HAP-1 (cell line): ENCODE measurements at regions not wholly inside any gene's neighbourhood (a gene's known extent, or its start where the extent isn't known, plus 50 kb on each side); places are given as distances from the start of the nearest gene placed in this dataset.
"Not testable (repeated sequence)": the region's sequence is repeated elsewhere in the genome, so short reads cannot be mapped to it uniquely, and the experiment has no call there.

Source experiments
- DNase-seq, 2 experiments: peaks; one replicate each; pipeline ENCODE4 v3.0.0-alpha.2; 2016 to 2020; ENCODE audit warnings: low spot score in 2 of 2
- H3K27me3 ChIP-seq: fragments of 250-450 bp; sonication (Bioruptor Pico); 2 replicates; pipeline ENCODE4 v1.5.1; 2020; ENCODE audit warnings: low read depth, mild to moderate bottlenecking, moderate library complexity
- H3K36me3 ChIP-seq: fragments of 250-450 bp; sonication (Bioruptor Pico); replicated peaks from 2 replicates; pipeline ENCODE4 v1.5.1; 2020; ENCODE audit warnings: mild to moderate bottlenecking
- H3K4me1 ChIP-seq: fragments of 250-450 bp; sonication (Bioruptor Pico); 2 replicates; pipeline ENCODE4 v1.5.1; 2020; ENCODE audit warnings: mild to moderate bottlenecking
- H3K4me3 ChIP-seq: fragments of 250-450 bp; sonication (Bioruptor Pico); 2 replicates; pipeline ENCODE4 v1.5.1; 2020; ENCODE audit warnings: mild to moderate bottlenecking, moderate library complexity
- H3K9me3 ChIP-seq: fragments of 250-450 bp; sonication (Bioruptor Pico); 2 replicates; pipeline ENCODE4 v1.5.1; 2020; ENCODE audit warnings: mild to moderate bottlenecking, moderate library complexity
- in situ Hi-C: fragments of 300-500 bp; cut with MboI; formaldehyde crosslinking; loops from 3 replicates; pipeline ENCODE4 v1.14.3; 2020; ENCODE audit warnings: low sequenced_read_pairs, inconsistent platforms, mixed read lengths

DNA sequence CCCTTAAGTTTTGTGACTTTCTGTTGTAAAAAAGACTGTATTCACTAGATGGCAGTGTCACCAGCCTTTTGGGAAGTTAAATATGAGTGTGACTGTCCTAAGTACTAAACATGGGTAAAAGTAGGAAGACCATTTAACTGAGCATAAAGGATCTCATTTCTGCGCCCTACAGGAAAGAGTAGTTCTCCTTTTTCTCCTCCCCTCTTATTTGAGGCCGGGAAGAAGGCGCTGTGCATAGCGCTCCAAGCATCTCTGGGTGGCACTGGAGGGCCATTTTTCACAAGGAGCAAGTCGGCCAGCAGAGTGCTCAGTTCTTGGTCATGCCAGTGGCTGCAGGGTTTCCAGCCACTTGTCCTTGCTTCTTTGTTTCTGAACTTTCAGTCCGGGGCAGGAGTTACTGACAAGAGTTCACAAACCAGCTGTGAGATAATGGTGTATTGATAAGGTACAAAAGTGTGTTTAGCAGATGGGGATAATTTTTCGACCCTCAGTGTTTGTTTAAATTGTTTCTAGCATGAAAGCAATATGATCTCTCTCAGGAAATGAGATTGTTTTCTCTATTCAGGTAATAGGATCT lies 227.6 kb upstream of the DMRT1 start:
- H3K36me3 ChIP-seq: no peaks in the 10 kb centered on the region
- H3K4me1 ChIP-seq: no peaks in the 10 kb centered on the region
- H3K9me3 ChIP-seq: no peaks in the 10 kb centered on the region
- in situ Hi-C loops: loop anchor here (5.0 to 10.0 kb wide), 4 partner anchors 141 to 383 kb away; no protein-coding TSS in a partner anchor
- H3K4me3 ChIP-seq: no peak overlapping the region
- DNase-seq: peak; percentile 78 to 79
- H3K27me3 ChIP-seq: no peaks in the 10 kb centered on the region

GRCh38 chr9:614431-614830 lies 227.1 kb upstream of the DMRT1 start:
- no peaks in the 10 kb centered on the region for H3K4me1 ChIP-seq
- no peaks in the 10 kb centered on the region for H3K9me3 ChIP-seq
- no peaks in the 10 kb centered on the region for H3K27me3 ChIP-seq
- DNase-seq: no peak
- no peaks in the 10 kb centered on the region for H3K36me3 ChIP-seq
- H3K4me3 ChIP-seq: no peak overlapping the region
- in situ Hi-C loops: loop anchor here (5.0 to 10.0 kb wide), 4 partner anchors 140 to 383 kb away; no protein-coding TSS in a partner anchor

- Histone ChIP-seq H3K36me3 (no peaks in the 10 kb centered on the region), H3K9me3 (no peaks in the 10 kb centered on the region), H3K4me1 (no peaks in the 10 kb centered on the region), H3K4me3 (no peak overlapping the region), H3K27me3 (no peaks in the 10 kb centered on the region)
- no peak for DNase-seq
- in situ Hi-C loops: loop anchor here (10.0 kb wide), 2 partner anchors 139 to 231 kb away; no protein-coding TSS in a partner anchor
Observed at GRCh38 chr9:615756-616155, 225.7 kb upstream of the DMRT1 start.

DNA sequence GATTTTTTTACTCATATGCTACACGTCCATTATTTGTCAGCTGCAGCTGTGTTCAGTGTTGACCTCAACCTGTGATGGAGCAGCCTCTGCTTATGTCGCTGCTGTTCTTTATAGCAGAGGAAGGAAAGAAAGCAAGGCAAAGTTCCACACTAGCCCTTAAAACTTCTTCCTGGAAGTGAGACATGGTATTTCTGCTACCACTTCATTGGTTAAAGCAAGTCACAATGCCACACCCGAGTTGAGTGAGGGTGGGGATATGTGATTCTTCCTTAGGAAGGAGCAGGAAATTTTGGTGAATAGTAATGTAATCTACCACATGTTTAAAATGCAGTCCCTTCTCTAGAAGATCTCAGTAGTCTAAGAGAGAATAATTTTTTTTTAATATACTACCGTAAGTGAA lies 224.8 kb upstream of the DMRT1 start:
- Histone ChIP-seq H3K27me3 (no peaks in the 10 kb centered on the region), H3K36me3 (no peaks in the 10 kb centered on the region), H3K4me1 (no peaks in the 10 kb centered on the region), H3K9me3 (no peaks in the 10 kb centered on the region), H3K4me3 (no peak overlapping the region)
- DNase-seq: no peak
- in situ Hi-C loops: loop anchor here (10.0 kb wide), 2 partner anchors 138 to 232 kb away; no protein-coding TSS in a partner anchor

DNA sequence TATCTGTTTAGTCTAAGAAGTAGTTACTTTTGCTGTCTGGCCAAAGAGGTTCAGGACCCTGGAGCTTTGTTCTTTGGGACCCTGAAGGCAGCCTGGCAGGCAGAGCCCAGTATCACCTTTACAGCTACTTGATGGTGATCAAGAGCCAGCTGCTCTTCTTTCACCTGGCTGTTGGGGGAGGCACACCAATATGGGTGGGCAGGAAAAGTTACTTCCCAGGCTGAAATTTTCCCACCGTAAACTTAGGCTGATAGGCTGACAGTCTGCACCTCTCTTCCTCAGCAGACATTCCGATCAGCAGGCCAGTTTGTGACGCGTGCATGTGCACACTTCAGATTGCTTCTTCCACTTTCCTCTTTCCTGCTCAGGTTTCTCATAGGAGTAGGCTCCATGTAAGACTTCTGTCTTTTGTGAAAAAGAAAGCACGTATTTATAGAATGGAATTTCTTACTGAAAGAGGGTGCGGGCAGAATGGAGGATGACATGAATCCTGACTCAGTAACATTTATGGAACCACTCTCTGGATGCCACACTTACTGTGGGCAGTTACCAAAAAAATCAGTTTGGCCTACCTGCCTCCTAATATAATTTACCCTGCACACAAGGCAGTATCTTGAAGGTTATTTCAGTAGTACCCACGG lies 223.9 kb upstream of the DMRT1 start:
- Histone ChIP-seq H3K27me3 (no peaks in the 10 kb centered on the region), H3K4me3 (no peak overlapping the region), H3K36me3 (no peaks in the 10 kb centered on the region), H3K4me1 (no peaks in the 10 kb centered on the region), H3K9me3 (no peaks in the 10 kb centered on the region)
- in situ Hi-C loops: loop anchor here (10.0 kb wide), 2 partner anchors 137 to 233 kb away; no protein-coding TSS in a partner anchor
- DNase-seq: no peak

DNA sequence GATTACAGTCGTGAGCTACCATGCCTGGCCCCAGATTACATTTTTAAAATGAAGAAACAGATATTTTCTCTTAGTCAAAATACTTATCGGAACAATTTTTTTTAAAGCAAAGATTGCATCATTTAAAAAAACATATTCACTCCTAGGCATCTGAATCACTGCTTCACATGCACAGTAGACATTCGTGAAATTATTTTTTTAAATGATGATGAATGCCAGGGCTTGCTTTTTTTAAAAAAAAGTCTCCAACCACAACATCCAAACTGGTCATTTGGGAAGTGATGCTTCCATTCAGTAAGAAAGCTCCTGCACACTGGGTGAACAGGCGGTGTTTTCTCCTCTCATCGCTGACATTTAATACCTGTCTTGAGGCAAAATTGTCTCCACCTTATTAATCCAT lies 223.0 kb upstream of the DMRT1 start:
- Histone ChIP-seq H3K9me3 (no peaks in the 10 kb centered on the region), H3K27me3 (no peaks in the 10 kb centered on the region), H3K4me1 (no peaks in the 10 kb centered on the region), H3K4me3 (no peak overlapping the region), H3K36me3 (no peaks in the 10 kb centered on the region)
- in situ Hi-C loops: loop anchor here (10.0 kb wide), 2 partner anchors 136 to 234 kb away; no protein-coding TSS in a partner anchor
- no peak for DNase-seq

DNA sequence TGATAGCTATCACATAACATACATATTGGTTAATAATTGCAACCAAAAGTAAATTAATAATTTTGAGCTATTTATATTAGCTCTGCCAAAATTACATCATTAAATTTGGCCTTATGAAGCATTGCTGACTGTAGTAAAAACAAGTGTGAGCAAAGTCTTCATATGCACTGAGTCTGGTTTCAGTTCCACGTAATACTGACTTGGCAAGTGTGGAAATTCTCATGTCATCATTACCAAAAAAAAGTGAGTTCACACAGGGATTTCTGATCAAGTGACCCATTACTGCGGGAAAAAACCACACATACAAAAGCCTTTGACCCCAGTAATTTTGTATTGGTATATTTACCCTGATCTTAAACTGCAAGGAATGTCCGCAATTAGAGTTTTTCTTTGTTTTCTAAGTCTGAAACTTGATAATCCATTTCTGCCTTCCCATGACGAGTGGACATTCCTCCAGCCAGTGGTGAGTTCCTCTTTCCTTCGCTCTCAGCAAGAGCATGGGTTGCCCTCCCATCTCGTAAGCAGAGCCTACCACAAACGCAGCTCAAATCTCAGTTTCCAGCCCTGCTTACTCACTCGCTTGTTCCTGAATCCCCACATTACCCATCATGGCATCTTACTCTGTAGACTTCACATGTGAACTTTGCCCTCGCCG lies 220.2 kb upstream of the DMRT1 start:
- H3K4me1 ChIP-seq: no peaks in the 10 kb centered on the region
- H3K27me3 ChIP-seq: no peaks in the 10 kb centered on the region
- in situ Hi-C loops: no loop called here
- no peaks in the 10 kb centered on the region for H3K36me3 ChIP-seq
- H3K9me3 ChIP-seq: no peaks in the 10 kb centered on the region
- no peak overlapping the region for H3K4me3 ChIP-seq
- no peak for DNase-seq

DNA sequence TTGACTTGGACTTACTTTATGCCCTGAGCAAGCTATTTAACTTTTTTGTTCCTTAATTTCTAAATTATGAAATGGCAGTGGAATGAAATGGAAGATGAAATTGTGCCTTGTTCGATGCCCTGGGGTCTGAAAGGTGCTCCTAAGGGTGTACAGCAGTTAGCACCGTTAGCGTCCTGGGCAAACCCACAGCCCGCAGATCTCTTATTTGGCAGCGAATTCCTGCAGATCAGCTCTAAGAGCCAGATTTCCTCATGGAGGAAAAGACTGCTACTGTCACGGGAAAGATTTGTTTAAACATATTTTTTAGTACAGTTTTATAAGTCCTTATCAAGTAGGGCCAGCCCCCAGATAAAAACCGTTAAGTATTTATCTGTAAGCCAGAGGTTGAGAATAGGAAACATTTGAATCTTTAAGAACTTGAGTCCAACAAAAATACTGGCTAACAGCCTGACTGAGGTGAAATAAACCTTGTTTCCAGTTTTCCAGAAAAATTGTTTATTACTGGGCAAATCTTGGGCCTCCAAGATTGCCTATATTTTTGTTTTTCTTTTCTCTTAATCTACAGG lies 216.5 kb upstream of the DMRT1 start:
- Histone ChIP-seq H3K36me3 (no peaks in the 10 kb centered on the region), H3K4me1 (no peaks in the 10 kb centered on the region), H3K4me3 (no peak overlapping the region), H3K27me3 (no peaks in the 10 kb centered on the region), H3K9me3 (no peaks in the 10 kb centered on the region)
- in situ Hi-C loops: no loop called here
- DNase-seq: no peak

- H3K27me3 ChIP-seq: no peaks in the 10 kb centered on the region
- H3K4me3 ChIP-seq: no peak overlapping the region
- in situ Hi-C loops: no loop called here
- H3K36me3 ChIP-seq: no peaks in the 10 kb centered on the region
- no peaks in the 10 kb centered on the region for H3K9me3 ChIP-seq
- no peak for DNase-seq
- H3K4me1 ChIP-seq: no peaks in the 10 kb centered on the region
Observed at GRCh38 chr9:625613-626012, 215.9 kb upstream of the DMRT1 start.

GRCh38 chr9:626114-626513 lies 215.4 kb upstream of the DMRT1 start:
- H3K36me3 ChIP-seq, H3K4me1 ChIP-seq, H3K9me3 ChIP-seq, H3K4me3 ChIP-seq, DNase-seq, in situ Hi-C loops, H3K27me3 ChIP-seq: not testable (repeated sequence)

GRCh38 chr9:626596-626995 lies 214.9 kb upstream of the DMRT1 start:
- in situ Hi-C loops: no loop called here
- Histone ChIP-seq H3K4me3 (no peak overlapping the region), H3K27me3 (no peaks in the 10 kb centered on the region), H3K9me3 (no peaks in the 10 kb centered on the region), H3K36me3 (no peaks in the 10 kb centered on the region), H3K4me1 (no peaks in the 10 kb centered on the region)
- no peak for DNase-seq

DNA sequence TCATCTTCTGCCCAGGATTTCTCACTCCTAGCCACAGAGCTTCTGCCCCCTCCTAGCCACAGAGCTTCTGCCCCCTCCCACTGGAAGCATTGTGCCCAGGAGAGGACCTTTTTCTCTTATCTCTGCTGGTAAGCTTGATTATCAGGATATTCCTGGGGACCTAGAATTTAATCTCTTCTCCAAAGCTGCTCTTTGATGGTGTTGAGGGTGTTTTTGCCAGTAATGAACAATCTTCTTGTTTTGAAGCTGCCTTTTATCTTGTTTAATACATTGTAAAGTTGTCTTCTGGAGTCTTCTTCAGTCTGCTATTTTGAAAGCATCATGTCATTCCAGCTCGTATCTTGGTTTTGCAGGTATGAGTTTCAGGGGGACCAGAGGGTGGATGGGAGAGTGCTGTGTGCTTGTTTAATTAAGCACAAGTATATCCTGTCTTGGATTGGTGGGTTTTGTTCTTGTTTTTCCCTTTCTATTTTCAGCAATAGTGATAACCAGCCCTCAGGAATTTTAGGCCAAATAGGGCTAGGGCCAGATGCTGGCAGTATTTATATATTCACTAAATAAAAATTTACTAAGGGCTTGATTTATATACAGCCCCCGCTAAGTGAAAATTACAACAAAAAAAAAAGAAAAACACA lies 214.0 kb upstream of the DMRT1 start:
- in situ Hi-C loops: no loop called here
- no peaks in the 10 kb centered on the region for H3K27me3 ChIP-seq
- H3K4me3 ChIP-seq: no peak overlapping the region
- no peaks in the 10 kb centered on the region for H3K9me3 ChIP-seq
- no peak for DNase-seq
- no peaks in the 10 kb centered on the region for H3K4me1 ChIP-seq
- no peaks in the 10 kb centered on the region for H3K36me3 ChIP-seq

- no peaks in the 10 kb centered on the region for H3K27me3 ChIP-seq
- in situ Hi-C loops: no loop called here
- no peaks in the 10 kb centered on the region for H3K36me3 ChIP-seq
- no peak for DNase-seq
- no peaks in the 10 kb centered on the region for H3K4me1 ChIP-seq
- no peak overlapping the region for H3K4me3 ChIP-seq
- H3K9me3 ChIP-seq: no peaks in the 10 kb centered on the region; the same call in 1 of the 2 replicates
Observed at GRCh38 chr9:629146-629545, 212.4 kb upstream of the DMRT1 start.
